ENCODE measurements at regions not wholly inside any gene's neighbourhood (a gene's known extent, or its start where the extent isn't known, plus 50 kb on each side); places are given as distances from the start of the nearest gene placed in this dataset.
A peak's percentile ranks its signal among the peaks of the same experiment; 100 is the strongest.
"Not testable (repeated sequence)": the region's sequence is repeated elsewhere in the genome, so short reads cannot be mapped to it uniquely, and the experiment has no call there.

DNA sequence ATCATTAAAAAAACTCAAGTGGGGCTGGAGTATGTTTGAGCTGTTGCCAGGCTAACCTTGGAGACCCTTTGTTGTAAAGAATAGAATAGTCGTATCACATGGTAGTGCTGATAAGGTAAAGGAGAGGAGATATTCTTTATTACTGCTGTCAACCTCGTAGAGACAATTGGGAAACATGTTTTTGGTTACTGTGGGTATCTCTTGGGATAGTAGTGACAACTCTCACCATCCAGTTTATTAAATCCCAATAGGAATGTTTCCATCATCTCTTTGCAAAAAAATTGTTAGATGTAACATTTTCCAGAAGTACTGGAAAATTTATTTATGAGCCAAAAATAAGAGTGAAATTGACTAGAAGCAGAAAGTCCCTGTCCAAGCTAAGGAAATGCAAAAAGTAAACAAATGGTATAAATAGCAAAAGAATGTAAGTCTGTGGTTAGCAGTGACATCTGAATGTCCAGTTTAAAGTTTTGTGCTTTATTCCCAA is 829.3 kb upstream of the CITED2 start:
- Histone ChIP-seq H3K9ac (ENCODE audit: low read depth, low read length) (no peak overlapping the region), H3K4me3 (ENCODE audit: low read length) (no peak overlapping the region), H3K27me3 (ENCODE audit: insufficient read depth, low read length) (no peaks in the 10 kb centered on the region), H3K9me3 (ENCODE audit: insufficient read depth, low read depth, low read length) (no peaks in the 10 kb centered on the region), H3K4me1 (ENCODE audit: insufficient read depth, low read length) (no peaks in the 10 kb centered on the region), H3K36me3 (ENCODE audit: insufficient read depth, low read length) (no peaks in the 10 kb centered on the region), H3K27ac (ENCODE audit: low read depth, low read length) (no peak overlapping the region)
- 90% methylated on average over 2 of the region's 2 CpGs for whole genome bisulfite sequencing

DNA sequence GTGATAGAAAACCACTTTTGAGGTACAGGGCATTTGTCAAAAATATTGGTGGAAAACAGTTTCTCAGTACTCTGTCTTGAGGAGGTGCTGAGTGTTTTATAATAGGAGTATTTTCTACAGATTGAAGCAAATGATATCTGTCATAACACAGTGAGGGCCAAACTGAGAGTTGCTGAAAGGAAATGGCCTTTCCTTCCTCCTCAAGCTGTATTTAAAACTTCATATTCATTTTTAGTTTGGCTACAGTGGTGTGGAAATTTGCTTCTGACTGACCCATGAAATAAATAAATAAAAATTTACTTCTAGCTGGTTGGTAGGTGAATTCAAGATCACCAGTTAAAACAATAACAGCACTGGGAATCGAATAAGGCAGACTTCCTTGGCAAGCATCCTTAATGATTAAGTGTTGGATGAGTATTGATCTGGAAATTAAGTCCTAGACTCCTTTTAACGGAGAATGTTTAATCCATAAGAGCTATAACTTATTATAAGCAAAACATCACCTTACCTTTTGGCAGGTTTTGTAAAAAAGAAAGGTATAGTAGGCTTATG is 828.6 kb upstream of the CITED2 start:
- Histone ChIP-seq H3K27me3 (ENCODE audit: insufficient read depth, low read length) (no peaks in the 10 kb centered on the region), H3K27ac (ENCODE audit: low read depth, low read length) (no peak overlapping the region), H3K9me3 (ENCODE audit: insufficient read depth, low read depth, low read length) (no peaks in the 10 kb centered on the region), H3K36me3 (ENCODE audit: insufficient read depth, low read length) (no peaks in the 10 kb centered on the region), H3K4me3 (ENCODE audit: low read length) (no peak overlapping the region), H3K4me1 (ENCODE audit: insufficient read depth, low read length) (no peaks in the 10 kb centered on the region), H3K9ac (ENCODE audit: low read depth, low read length) (no peak overlapping the region)
- 100% methylated on average over 1 of the region's 2 CpGs for WGBS

DNA sequence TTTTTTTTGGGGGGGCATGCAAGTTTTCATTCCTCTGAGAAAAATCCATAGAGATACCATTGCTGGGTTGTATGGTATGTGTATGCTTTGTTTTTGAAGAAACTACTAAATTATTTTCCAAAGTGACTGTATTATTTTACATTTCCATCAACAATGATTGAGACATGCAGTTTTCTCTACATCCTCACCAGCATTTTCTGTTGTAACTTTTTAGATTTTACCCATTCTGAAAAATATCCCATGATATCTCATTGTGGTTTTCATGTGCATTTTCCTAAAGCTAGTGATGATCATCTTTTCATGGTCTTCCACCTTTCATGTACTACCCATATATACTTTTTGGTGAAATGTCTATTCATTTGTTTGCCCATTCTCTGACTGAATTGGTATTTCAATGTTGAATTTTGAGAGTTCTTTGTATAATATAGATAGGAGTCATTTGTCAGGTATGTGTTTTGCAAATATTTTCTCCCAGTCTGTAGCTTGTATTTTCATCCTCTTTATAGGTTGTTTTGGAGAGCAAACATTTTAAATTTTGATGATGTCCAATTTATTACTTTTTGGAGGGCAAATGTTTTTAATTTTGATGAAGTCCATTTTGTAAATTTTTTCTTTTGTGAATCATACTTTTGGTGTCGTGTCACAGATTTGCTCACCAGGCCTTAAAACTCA is 827.5 kb upstream of the CITED2 start:
- Histone ChIP-seq H3K27me3 (ENCODE audit: insufficient read depth, low read length) (no peaks in the 10 kb centered on the region), H3K9ac (ENCODE audit: low read depth, low read length) (no peak overlapping the region), H3K4me1 (ENCODE audit: insufficient read depth, low read length) (no peaks in the 10 kb centered on the region), H3K27ac (ENCODE audit: low read depth, low read length) (no peak overlapping the region), H3K4me3 (ENCODE audit: low read length) (no peak overlapping the region), H3K36me3 (ENCODE audit: insufficient read depth, low read length) (no peaks in the 10 kb centered on the region), H3K9me3 (ENCODE audit: insufficient read depth, low read depth, low read length) (no peaks in the 10 kb centered on the region)
- no CpG with 5 or more reads among the region's 1 CpG for WGBS

DNA sequence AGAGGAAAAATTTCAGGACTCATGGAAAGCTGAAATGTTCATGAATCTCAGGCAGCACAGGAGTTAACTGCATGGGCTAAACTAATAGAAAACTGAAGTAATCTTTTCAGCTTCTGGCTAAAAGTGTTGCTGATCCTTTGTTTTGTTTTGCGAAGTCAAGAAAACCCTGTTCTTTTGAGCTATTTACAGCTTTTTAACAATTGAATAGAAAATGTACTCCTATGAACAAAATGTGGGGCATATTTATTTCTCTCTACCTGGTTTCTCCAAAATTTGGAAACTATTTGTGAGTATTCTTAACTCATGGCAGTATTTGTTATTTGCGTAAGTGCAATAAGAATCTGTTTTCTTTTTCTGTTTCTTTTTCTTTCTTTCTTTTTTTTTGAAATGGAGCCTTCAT is 818.8 kb upstream of the CITED2 start:
- Histone ChIP-seq H3K4me1 (ENCODE audit: insufficient read depth, low read length) (no peaks in the 10 kb centered on the region), H3K36me3 (ENCODE audit: insufficient read depth, low read length) (no peaks in the 10 kb centered on the region), H3K27me3 (ENCODE audit: insufficient read depth, low read length) (no peaks in the 10 kb centered on the region), H3K9ac (ENCODE audit: low read depth, low read length) (no peak overlapping the region), H3K27ac (ENCODE audit: low read depth, low read length) (no peak overlapping the region), H3K4me3 (ENCODE audit: low read length) (no peak overlapping the region), H3K9me3 (ENCODE audit: insufficient read depth, low read depth, low read length) (peaks cover 68% of the 10 kb centered on the region)
- WGBS = 95% methylated on average over 2 of the region's 2 CpGs

DNA sequence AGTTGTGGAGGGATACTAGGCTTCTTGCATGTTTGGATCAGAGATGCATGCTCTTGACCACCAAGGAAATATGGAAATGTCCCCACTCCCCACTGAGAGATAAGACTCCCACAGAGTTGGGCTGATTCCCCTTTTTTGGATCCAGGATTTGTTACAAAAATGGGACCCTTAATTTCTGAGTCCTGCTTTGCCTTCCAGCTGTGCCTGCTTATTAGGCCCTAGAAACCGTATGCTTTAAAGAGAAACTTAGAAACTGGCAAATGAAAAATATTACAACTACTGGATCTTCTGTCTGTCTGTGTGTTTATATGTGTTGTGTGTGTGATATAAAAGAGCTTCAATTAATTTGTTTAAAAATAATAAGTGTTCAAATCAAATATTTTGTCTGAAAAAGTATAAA is 817.6 kb upstream of the CITED2 start:
- Histone ChIP-seq H3K4me3 (ENCODE audit: low read length) (no peak overlapping the region), H3K9me3 (ENCODE audit: insufficient read depth, low read depth, low read length) (peaks cover 78% of the 10 kb centered on the region), H3K9ac (ENCODE audit: low read depth, low read length) (no peak overlapping the region), H3K27me3 (ENCODE audit: insufficient read depth, low read length) (no peaks in the 10 kb centered on the region), H3K36me3 (ENCODE audit: insufficient read depth, low read length) (no peaks in the 10 kb centered on the region), H3K27ac (ENCODE audit: low read depth, low read length) (no peak overlapping the region), H3K4me1 (ENCODE audit: insufficient read depth, low read length) (no peaks in the 10 kb centered on the region)
- WGBS = 100% methylated on average over 1 of the region's 1 CpG

DNA sequence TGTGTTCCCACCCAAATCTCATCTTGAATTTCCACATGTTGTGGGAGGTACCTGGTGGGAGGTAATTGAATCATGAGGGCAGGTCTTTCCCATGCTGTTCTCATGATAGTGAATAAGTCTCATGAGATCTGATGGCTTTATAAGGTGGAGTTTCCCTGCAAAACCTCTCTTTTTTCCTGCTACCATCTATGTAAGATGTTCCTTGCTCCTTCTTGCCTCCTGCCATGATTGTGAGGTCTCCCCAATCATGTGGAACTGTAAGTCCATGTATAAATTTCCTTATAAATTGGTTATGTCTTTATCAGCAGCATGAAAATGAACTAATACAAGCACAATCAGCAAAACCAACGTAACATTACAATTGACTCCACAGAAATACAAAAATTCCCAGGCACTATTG is 814.8 kb upstream of the CITED2 start:
- not testable (repeated sequence) for H3K27me3 ChIP-seq (ENCODE audit: insufficient read depth, low read length); H3K9ac ChIP-seq (ENCODE audit: low read depth, low read length); H3K27ac ChIP-seq (ENCODE audit: low read depth, low read length); H3K4me3 ChIP-seq (ENCODE audit: low read length); H3K4me1 ChIP-seq (ENCODE audit: insufficient read depth, low read length); H3K36me3 ChIP-seq (ENCODE audit: insufficient read depth, low read length)
- 81% methylated on average over 1 of the region's 1 CpG for WGBS
- H3K9me3 ChIP-seq (ENCODE audit: insufficient read depth, low read depth, low read length) = peaks cover 86% of the 10 kb centered on the region

DNA sequence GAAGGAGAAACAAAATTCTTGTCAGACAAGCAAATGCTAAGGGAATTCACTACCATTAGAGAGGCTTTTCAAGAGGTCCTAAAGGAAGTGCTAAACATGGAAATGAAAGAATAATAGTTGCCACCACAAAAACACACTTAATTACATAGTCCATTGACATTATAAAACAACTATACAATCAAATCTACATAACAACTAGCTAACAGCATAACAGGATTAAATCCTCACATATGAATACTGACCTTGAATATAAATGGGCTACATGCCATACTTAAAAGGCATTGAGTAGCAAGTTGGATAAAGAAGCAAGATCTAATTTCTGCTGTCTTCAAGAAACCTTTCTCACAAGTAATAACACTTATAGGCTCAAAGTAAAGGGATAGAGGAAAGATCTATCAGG is 811.5 kb upstream of the CITED2 start:
- H3K27me3 ChIP-seq (ENCODE audit: insufficient read depth, low read length) = no peaks in the 10 kb centered on the region
- no peaks in the 10 kb centered on the region for H3K4me1 ChIP-seq (ENCODE audit: insufficient read depth, low read length)
- H3K9me3 ChIP-seq (ENCODE audit: insufficient read depth, low read depth, low read length) = peaks cover 55% of the 10 kb centered on the region
- H3K27ac ChIP-seq (ENCODE audit: low read depth, low read length) = peak overlapping the region; percentile 81; the same call in 1 of the 2 replicates
- H3K9ac ChIP-seq (ENCODE audit: low read depth, low read length) = no peak overlapping the region
- H3K4me3 ChIP-seq (ENCODE audit: low read length) = no peak overlapping the region
- H3K36me3 ChIP-seq (ENCODE audit: insufficient read depth, low read length) = no peaks in the 10 kb centered on the region

DNA sequence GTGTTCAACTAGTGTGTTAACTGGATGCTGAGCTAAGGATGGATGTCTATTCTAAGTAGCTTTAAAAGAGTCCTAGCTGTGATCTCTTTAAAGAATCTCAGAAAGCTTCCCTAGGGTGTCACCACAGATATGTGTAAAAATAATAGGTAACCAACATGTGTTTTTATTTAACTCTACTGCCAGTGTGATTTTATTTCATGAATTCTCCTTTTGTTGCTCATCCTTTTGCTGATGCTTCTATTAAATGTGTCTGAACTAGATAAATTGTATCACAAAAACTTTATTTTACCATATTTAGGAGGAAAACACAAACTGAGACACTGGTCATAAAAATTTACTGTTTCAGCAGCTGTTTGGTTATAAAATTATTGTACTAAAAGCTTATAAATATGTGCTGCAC is 809.4 kb upstream of the CITED2 start:
- H3K4me3 ChIP-seq (ENCODE audit: low read length) = no peak overlapping the region

DNA sequence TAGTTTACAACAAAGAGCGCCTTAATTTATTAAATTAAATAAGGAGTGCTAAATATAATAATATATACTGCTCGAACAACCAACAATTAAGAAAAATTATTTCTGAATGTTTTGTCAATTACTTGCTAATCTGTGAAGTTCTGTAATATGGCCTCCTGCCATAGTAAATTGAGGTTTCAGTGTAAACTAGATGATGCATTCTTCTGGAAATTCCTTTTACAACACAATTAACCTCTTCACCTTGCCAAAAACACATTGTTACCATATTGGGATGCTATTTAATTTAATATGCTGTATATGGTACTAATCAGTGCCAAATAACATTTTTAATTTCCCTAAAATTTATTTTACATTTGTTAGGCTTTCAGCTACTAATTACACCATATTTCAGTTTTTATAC is 808.4 kb upstream of the CITED2 start:
- no peak overlapping the region for H3K27ac ChIP-seq (ENCODE audit: low read depth, low read length)
- no CpG with 5 or more reads among the region's 2 CpGs for WGBS
- H3K4me3 ChIP-seq (ENCODE audit: low read length) = no peak overlapping the region
- no peaks in the 10 kb centered on the region for H3K4me1 ChIP-seq (ENCODE audit: insufficient read depth, low read length)
- no peaks in the 10 kb centered on the region for H3K36me3 ChIP-seq (ENCODE audit: insufficient read depth, low read length)
- no peaks in the 10 kb centered on the region for H3K27me3 ChIP-seq (ENCODE audit: insufficient read depth, low read length)
- H3K9me3 ChIP-seq (ENCODE audit: insufficient read depth, low read depth, low read length) = peaks cover 28% of the 10 kb centered on the region
- H3K9ac ChIP-seq (ENCODE audit: low read depth, low read length) = no peak overlapping the region

More for the DNA sequence above, 809.4 kb upstream of the CITED2 start:
- no peaks in the 10 kb centered on the region for H3K36me3 ChIP-seq (ENCODE audit: insufficient read depth, low read length)
- H3K9ac ChIP-seq (ENCODE audit: low read depth, low read length) = no peak overlapping the region
- H3K9me3 ChIP-seq (ENCODE audit: insufficient read depth, low read depth, low read length) = peaks cover 36% of the 10 kb centered on the region
- no peaks in the 10 kb centered on the region for H3K4me1 ChIP-seq (ENCODE audit: insufficient read depth, low read length)
- no peak overlapping the region for H3K27ac ChIP-seq (ENCODE audit: low read depth, low read length)
- H3K27me3 ChIP-seq (ENCODE audit: insufficient read depth, low read length) = no peaks in the 10 kb centered on the region

DNA sequence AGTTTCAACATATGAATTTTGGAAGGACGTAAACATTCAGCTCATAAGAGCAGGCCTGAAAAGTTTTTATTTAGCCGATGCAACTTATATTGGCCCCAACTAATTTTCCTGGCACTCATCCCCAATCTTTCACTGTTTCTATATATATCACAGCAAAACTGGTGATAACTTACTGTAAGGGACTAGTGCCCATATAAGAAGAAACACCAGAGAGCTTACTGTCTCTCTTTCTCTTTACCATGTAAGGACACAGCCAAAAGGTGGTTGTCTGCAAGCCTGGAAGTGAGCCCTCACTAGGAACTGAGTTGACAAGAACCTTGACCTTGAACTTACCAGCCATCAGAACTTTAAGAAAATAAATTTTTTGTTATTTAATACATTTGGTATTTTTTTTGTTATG is 807.4 kb upstream of the CITED2 start:
- 98% methylated on average over 2 of the region's 2 CpGs for WGBS
- Histone ChIP-seq H3K36me3 (ENCODE audit: insufficient read depth, low read length) (no peaks in the 10 kb centered on the region), H3K9ac (ENCODE audit: low read depth, low read length) (no peak overlapping the region), H3K9me3 (ENCODE audit: insufficient read depth, low read depth, low read length) (peaks cover 19% of the 10 kb centered on the region), H3K4me3 (ENCODE audit: low read length) (no peak overlapping the region), H3K27me3 (ENCODE audit: insufficient read depth, low read length) (no peaks in the 10 kb centered on the region), H3K27ac (ENCODE audit: low read depth, low read length) (no peak overlapping the region), H3K4me1 (ENCODE audit: insufficient read depth, low read length) (no peaks in the 10 kb centered on the region)

DNA sequence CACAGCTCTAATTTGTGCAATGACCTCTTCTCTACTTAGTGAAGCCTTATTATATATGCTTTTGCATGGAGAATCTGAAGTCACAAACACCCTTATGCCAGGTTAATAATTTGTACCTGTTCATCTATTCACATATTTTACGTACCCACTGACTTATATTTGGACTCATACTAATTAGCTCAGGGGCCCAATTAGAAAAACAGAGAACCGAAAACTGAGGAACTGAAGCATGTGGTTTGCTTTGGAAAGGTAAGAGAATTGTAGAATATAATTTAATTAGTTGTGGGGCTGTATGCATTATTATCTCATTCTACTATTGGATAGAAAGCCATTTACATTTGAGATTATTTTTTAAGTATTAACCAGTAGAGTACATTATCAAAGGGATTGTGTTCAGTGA is 805.9 kb upstream of the CITED2 start:
- Histone ChIP-seq H3K27me3 (ENCODE audit: insufficient read depth, low read length) (no peaks in the 10 kb centered on the region), H3K27ac (ENCODE audit: low read depth, low read length) (no peak overlapping the region), H3K4me1 (ENCODE audit: insufficient read depth, low read length) (no peaks in the 10 kb centered on the region), H3K36me3 (ENCODE audit: insufficient read depth, low read length) (no peaks in the 10 kb centered on the region), H3K9me3 (ENCODE audit: insufficient read depth, low read depth, low read length) (peaks cover 5% of the 10 kb centered on the region; the same call in 1 of the 2 replicates), H3K9ac (ENCODE audit: low read depth, low read length) (no peak overlapping the region), H3K4me3 (ENCODE audit: low read length) (no peak overlapping the region)
- WGBS = 100% methylated on average over 2 of the region's 2 CpGs

DNA sequence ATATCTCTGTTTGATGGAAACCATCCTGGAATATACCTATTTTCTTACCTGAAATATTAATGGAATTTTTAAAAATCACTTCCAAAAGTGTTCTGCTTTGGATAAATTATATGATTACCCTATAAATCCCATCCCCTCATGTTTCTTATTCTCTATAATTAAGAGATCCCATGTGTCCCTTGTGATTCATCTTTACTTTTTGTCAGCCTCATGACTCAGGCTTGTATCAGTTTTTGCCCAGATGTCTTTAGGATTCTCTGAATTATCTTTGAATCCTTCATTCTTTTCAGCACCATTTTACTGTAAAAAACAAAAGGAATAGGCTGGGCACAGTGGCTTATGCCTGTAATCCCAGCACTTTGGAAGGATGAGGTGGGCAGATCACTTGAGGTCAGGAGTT is 804.5 kb upstream of the CITED2 start:
- Histone ChIP-seq H3K9me3 (ENCODE audit: insufficient read depth, low read depth, low read length) (no peaks in the 10 kb centered on the region), H3K4me1 (ENCODE audit: insufficient read depth, low read length) (no peaks in the 10 kb centered on the region), H3K9ac (ENCODE audit: low read depth, low read length) (no peak overlapping the region), H3K27ac (ENCODE audit: low read depth, low read length) (no peak overlapping the region), H3K4me3 (ENCODE audit: low read length) (no peak overlapping the region), H3K27me3 (ENCODE audit: insufficient read depth, low read length) (no peaks in the 10 kb centered on the region), H3K36me3 (ENCODE audit: insufficient read depth, low read length) (no peaks in the 10 kb centered on the region)
